ENCODE measurements at regions not wholly inside any gene's neighbourhood (a gene's known extent, or its start where the extent isn't known, plus 50 kb on each side); places are given as distances from the start of the nearest gene placed in this dataset.

DNA sequence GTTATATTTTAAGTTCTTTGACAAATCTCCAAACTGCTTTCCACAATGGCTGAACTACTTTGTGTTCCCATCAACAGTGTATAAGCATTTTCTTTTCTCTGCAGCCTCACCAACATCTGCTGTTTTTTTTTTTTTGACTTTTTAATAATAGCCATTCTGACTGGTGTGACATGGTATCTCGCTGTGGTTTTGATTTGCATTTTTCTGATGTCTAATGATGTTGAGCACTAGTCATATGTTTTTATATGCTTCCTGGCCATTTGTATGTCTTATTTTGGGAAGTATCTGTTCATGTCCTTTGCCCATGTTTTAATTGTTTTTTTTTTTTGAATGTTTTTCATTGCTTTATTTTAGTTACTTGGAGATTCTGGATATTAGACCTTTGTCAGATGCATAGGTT is 196.6 kb downstream of the PLK2 start:
- H3K27ac ChIP-seq (ENCODE audit: low read length) = peak overlapping the region; percentile 2; the same call in 1 of the 2 replicates
- H3K27me3 ChIP-seq (ENCODE audit: control insufficient read depth, insufficient read depth, low read length) = no peaks in the 10 kb centered on the region
- no peaks in the 10 kb centered on the region for H3K36me3 ChIP-seq (ENCODE audit: control insufficient read depth, insufficient read depth, low read length)
- H3K4me1 ChIP-seq (ENCODE audit: control insufficient read depth, insufficient read depth, low read length) = peaks cover 18% of the 10 kb centered on the region
- no peak for DNase-seq (ENCODE audit: low read depth, low spot score)
- no TSS peak for BruUV-seq (replicated peaks)
- TF ChIP-seq POLR2AphosphoS5 (IDR thresholded peaks at IDR 0.05; ENCODE audit: low read depth, low read length) (no peak), SIN3A (IDR thresholded peaks at IDR 0.05; ENCODE audit: borderline replicate concordance, insufficient read depth, low read depth, low read length) (no peak), TCF7L2 (IDR thresholded peaks at IDR 0.05; ENCODE audit: low read depth, low read length) (no peak), CTCF (IDR thresholded peaks at IDR 0.05) (no peak)
- TF ChIP-seq, protein P1, sequence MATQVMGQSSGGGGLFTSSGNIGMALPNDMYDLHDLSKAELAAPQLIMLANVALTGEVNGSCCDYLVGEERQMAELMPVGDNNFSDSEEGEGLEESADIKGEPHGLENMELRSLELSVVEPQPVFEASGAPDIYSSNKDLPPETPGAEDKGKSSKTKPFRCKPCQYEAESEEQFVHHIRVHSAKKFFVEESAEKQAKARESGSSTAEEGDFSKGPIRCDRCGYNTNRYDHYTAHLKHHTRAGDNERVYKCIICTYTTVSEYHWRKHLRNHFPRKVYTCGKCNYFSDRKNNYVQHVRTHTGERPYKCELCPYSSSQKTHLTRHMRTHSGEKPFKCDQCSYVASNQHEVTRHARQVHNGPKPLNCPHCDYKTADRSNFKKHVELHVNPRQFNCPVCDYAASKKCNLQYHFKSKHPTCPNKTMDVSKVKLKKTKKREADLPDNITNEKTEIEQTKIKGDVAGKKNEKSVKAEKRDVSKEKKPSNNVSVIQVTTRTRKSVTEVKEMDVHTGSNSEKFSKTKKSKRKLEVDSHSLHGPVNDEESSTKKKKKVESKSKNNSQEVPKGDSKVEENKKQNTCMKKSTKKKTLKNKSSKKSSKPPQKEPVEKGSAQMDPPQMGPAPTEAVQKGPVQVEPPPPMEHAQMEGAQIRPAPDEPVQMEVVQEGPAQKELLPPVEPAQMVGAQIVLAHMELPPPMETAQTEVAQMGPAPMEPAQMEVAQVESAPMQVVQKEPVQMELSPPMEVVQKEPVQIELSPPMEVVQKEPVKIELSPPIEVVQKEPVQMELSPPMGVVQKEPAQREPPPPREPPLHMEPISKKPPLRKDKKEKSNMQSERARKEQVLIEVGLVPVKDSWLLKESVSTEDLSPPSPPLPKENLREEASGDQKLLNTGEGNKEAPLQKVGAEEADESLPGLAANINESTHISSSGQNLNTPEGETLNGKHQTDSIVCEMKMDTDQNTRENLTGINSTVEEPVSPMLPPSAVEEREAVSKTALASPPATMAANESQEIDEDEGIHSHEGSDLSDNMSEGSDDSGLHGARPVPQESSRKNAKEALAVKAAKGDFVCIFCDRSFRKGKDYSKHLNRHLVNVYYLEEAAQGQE (IDR thresholded peaks at IDR 0.05; ENCODE audit: insufficient read depth in 1 of 2, low read depth in 2 of 2, low read length in 1 of 2) = no peak
- in situ Hi-C loops (cut with HindIII; ENCODE audit: low pct_unique_long_range_greater_than_20kb, low sequenced_read_pairs) = no loop called here
- intact Hi-C loops (cut with micrococcal nuclease; ENCODE audit: unreplicated experiment) = loop anchor here (10.0 kb wide), 1 partner anchor 192 kb away; no protein-coding TSS in a partner anchor
- no peak overlapping the region for H3K4me3 ChIP-seq (ENCODE audit: low read depth in 2 of 2, low read length in 2 of 2)
- POLR2A ChIA-PET = no interaction called here
- H3K9me3 ChIP-seq (ENCODE audit: control insufficient read depth, insufficient read depth, low read depth, low read length) = no peaks in the 10 kb centered on the region
- CTCF ChIA-PET = no interaction called here
- ATAC-seq = no peak

GRCh38 chr5:58262226-58262625 is 197.7 kb downstream of the PLK2 start:
- H3K4me1 ChIP-seq (ENCODE audit: control insufficient read depth, insufficient read depth, low read length) = peaks cover 18% of the 10 kb centered on the region
- H3K36me3 ChIP-seq (ENCODE audit: control insufficient read depth, insufficient read depth, low read length) = no peaks in the 10 kb centered on the region
- no peak for ATAC-seq
- TF ChIP-seq CTCF (IDR thresholded peaks at IDR 0.05) (no peak), TCF7L2 (IDR thresholded peaks at IDR 0.05; ENCODE audit: low read depth, low read length) (no peak), POLR2AphosphoS5 (IDR thresholded peaks at IDR 0.05; ENCODE audit: low read depth, low read length) (no peak), SIN3A (IDR thresholded peaks at IDR 0.05; ENCODE audit: borderline replicate concordance, insufficient read depth, low read depth, low read length) (no peak)
- TF ChIP-seq, protein P1 (IDR thresholded peaks at IDR 0.05; ENCODE audit: insufficient read depth in 1 of 2, low read depth in 2 of 2, low read length in 1 of 2) = no peak
- ChIA-PET POLR2A (no interaction called here), CTCF (no interaction called here)
- no peaks in the 10 kb centered on the region for H3K9me3 ChIP-seq (ENCODE audit: control insufficient read depth, insufficient read depth, low read depth, low read length)
- DNase-seq (ENCODE audit: low read depth, low spot score) = no peak
- intact Hi-C loops (cut with micrococcal nuclease; ENCODE audit: unreplicated experiment) (loop anchor here (10.0 kb wide), 1 partner anchor 193 kb away; no protein-coding TSS in a partner anchor), in situ Hi-C loops (cut with HindIII; ENCODE audit: low pct_unique_long_range_greater_than_20kb, low sequenced_read_pairs) (no loop called here)
- H3K27me3 ChIP-seq (ENCODE audit: control insufficient read depth, insufficient read depth, low read length) = no peaks in the 10 kb centered on the region
- no TSS peak for BruUV-seq (replicated peaks)
- H3K4me3 ChIP-seq (ENCODE audit: low read depth in 2 of 2, low read length in 2 of 2) = no peak overlapping the region
- H3K27ac ChIP-seq (ENCODE audit: low read length) = peak overlapping the region; percentile 94; the same call in 1 of the 2 replicates

All from Panc1 (cell line).